NAMALWA (cell line): ENCODE measurements at regions not wholly inside any gene's neighbourhood (a gene's known extent, or its start where the extent isn't known, plus 50 kb on each side); places are given as distances from the start of the nearest gene placed in this dataset.
"Not testable (repeated sequence)": the region's sequence is repeated elsewhere in the genome, so short reads cannot be mapped to it uniquely, and the experiment has no call there.

ENCODE experiments used
- DNase-seq: peaks from one replicate; pipeline ENCODE4 v3.0.0-alpha.2; 2015; ENCODE audit warnings: low spot score

DNA sequence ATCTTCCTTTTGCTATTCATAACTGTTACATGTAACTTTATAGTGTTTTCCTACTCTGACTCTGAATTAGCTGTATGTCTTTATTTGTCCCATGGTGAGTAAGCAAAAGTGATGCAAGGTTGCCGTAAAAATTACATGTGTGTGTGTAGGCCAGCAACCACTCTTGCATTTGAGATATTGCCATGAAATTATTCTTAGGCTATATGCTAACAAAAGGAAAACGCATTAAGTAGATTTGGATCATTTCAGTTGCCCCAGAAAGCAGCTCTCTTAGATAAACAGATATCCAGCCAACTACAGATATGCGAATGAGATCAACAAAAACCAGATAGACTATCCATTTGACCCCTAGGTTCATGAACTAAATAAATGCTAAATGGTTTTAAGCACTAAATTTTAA is 73.6 kb downstream of the CYLC2 start:
- DNase-seq, result no peak

GRCh38 chr9:103078581-103078980 is 83.4 kb downstream of the CYLC2 start:
- DNase-seq, result no peak

- no peak for DNase-seq
Observed at GRCh38 chr9:103082494-103082893, 87.4 kb downstream of the CYLC2 start.

- no peak for DNase-seq
Observed at GRCh38 chr9:103089357-103089756, 94.2 kb downstream of the CYLC2 start.

DNA sequence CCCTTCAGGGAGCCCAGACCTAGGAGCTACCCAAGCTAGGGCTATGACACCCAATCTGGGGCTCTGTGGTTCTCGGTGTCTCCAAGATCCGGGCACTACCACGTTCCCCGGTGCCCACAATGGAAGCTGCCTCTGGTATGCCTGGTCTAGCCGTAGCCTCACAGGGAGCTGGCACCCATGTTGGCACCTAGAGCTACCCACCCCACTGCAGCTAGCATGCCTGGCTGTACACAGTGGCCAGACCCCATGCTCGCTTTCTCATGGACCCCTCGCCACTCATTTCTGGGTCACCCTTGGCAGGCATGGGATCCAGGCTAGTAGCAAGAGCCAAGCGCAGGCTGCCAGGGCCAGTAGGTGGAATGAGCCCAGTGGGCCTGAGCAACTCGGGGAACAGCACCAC is 109.0 kb downstream of the CYLC2 start:
- DNase-seq, result no peak

- no peak for DNase-seq
Observed at GRCh38 chr9:103116246-103116645, 121.1 kb downstream of the CYLC2 start.

- DNase-seq, result no peak
Observed at GRCh38 chr9:103126494-103126893, 131.4 kb downstream of the CYLC2 start.

DNA sequence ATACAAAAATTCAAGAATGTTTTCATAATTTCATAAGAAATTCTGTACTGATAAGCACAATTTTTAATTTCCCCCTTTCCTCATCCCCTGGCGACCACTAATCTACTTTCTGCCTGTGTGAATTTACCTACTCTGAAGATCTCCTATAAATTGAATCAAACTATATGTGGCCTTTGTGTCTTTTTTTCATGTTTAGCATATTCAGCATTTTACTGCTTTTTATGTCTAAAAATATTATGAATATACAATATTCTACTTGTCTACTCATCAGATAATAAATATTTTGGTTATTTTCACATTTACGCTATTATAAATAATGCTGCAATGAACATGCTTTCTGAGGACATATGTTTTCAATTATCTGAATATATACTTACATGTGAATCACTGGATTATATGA is 144.8 kb downstream of the CYLC2 start:
- no peak for DNase-seq

- no peak for DNase-seq
Observed at GRCh38 chr9:103152473-103152872, 157.3 kb downstream of the CYLC2 start.

GRCh38 chr9:103167530-103167929 is 172.4 kb downstream of the CYLC2 start:
- no peak for DNase-seq

GRCh38 chr9:103168254-103168653 is 173.1 kb downstream of the CYLC2 start:
- DNase-seq, result no peak

DNA sequence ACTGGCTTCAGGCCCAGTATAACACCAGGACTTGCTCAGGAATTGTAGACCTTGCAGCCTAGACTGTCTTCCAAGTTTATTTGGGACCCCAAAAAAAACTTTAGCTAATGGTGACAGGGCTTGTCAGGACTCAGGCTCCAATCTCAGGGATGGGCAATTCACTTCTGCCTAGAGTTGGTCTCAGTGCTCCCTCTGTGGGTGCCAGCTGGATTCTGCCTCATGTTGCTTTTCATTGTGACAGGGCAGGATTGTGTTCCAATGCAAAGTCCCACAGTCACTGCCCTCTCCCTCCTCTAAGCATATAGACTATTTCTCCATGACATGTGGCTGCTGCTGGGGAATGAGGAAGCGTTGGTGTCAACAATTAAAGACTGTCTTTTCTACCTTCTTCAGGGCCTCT is 174.7 kb downstream of the CYLC2 start:
- DNase-seq, result no peak

DNA sequence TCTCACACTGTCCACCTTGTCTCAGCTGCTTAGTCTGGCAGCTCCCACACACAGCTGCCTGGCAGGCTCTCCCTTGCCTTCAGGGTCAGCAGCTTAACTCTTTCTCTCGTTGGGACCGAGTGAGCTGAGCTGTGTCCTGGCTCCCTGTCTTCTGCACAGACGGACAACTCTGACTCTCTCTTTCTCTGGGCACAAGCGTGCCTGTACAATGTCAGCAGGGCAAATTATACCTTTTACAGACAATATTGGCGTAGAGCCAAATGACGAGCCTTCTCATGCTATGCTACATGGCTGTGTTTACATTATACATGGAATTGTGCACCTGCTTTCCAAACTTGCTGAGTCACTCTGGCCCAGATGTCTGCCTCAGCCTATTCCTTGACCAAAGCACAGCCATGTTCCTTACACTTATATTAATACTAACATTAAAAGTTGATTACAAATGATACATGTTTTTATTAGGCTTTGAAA is 188.6 kb downstream of the CYLC2 start:
- peak; percentile 3 for DNase-seq

GRCh38 chr9:103186959-103187358 is 191.8 kb downstream of the CYLC2 start:
- no peak for DNase-seq

DNA sequence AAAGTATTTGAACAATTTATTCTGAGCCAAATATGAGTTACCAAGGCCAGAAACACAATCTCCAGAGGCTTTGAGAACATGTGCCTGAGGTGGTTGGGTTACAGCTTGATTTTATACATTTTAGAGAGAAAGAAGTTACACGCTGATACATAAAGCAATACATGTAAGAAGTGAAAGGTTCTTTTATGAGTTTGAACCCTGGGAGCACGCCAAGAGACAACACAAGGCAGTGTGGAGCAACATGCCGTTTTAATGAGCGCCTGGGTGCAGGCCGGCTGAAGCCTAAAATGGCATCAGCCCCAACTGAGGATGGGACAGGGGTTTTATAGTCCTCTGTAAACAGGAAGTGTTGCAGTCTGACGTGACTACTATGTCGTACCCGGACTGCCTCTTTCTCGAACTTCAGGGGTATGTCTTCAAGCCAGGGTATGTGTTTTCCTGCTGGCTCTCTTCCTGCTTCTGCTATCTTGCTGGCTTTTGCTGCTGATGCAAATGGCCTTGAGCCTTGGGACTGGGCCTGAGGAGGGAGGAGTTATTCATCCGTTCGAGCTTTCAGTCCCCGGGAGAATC is 193.7 kb downstream of the CYLC2 start:
- DNase-seq, result no peak

DNA sequence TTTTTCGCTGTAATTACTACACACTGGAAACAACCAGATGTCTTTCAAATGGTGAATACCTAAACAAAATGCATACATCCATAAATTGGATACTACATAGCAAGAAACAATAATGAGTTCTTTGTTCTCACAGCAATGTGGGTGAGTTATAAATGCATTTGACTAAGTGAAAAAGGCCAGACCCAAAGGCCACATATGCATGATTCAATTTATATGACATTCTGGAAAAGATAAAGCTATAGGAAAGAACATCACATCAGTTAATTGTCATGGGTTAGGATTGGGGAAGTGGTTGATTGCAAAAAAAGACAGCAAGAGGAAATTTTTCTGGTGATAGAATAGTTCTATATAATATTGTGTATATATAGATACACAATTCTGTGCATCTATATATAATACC is 198.9 kb downstream of the CYLC2 start:
- DNase-seq, result no peak

GRCh38 chr9:103203172-103203571 is 208.0 kb downstream of the CYLC2 start:
- DNase-seq, result no peak

- DNase-seq, result not testable (repeated sequence)
Observed at GRCh38 chr9:103205881-103206585, 210.9 kb downstream of the CYLC2 start.

GRCh38 chr9:103210607-103211006 is 215.5 kb downstream of the CYLC2 start:
- DNase-seq, result no peak

GRCh38 chr9:103215197-103215596 is 220.1 kb downstream of the CYLC2 start:
- no peak for DNase-seq

DNA sequence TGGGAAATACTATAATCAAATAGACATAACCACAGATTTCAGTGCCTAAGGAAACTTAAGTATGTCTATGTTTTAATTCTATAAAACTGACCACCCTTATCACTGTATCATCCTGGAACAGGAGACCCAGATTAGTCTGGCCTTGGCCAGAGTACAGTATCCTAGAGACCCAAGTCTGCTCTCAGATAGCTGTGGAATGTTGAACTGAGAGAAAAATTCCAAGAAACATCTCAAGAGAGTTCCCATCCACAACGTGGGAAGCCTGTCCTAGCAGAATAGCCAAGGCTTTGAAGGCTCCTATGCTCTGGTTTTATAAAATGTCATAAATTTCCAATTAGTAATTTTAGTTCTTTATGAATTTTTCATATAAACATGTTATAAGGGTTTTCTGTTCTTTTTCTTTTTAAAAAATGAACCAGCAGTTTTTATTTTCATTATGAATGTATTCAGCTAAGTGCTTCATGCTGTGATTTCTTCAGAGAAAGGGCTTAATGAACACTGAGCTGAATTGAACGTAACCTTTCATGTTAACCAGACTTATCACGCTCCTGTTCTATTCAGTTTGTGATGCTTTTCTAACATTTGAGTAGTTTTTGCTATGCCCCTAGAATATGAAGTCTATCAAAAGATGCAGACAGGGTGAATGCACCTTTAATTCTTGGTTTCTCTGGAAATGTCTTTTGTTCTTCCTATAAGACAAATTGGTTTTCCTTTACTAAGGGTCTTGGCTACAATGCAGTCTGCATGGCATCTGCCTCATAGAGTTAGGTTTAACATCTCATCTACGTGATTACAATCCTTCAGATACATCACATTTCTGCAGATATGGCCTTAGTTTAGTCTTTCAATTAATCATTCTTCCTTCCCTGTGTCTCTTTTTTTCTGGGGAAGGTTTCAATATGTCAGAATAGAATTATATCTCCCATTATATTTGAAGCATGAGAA is 230.8 kb downstream of the CYLC2 start:
- DNase-seq, result no peak

DNA sequence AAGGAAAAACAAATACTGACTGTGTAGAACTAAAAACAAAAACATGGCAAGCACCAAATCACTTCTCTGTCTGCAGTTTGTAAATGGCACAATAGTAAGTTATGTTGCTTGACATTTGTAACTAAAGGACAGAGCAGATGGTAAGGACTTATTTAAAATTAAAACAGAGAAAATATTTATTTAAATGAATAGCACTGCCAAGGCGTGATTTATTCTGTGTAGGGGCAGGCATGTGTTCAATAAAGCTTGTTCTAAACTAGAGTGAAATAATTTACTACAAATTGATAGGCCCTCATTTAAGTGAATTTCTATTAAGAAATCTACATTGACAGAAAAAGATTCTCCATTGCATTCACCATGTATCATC is 231.5 kb downstream of the CYLC2 start:
- no peak for DNase-seq

- DNase-seq, result not testable (repeated sequence)
Observed at GRCh38 chr9:103237571-103238109, 242.5 kb downstream of the CYLC2 start.
